Keratinocyte (primary cell): ENCODE measurements at regions not wholly inside any gene's neighbourhood (a gene's known extent, or its start where the extent isn't known, plus 50 kb on each side); places are given as distances from the start of the nearest gene placed in this dataset.

Experiments used
- EZH2 ChIP-seq: IDR thresholded peaks from one replicate; pipeline ENCODE4 v1.6.1; 2012; ENCODE audit warnings: inconsistent platforms, mild to moderate bottlenecking, low read length, moderate library complexity
- TF ChIP-seq, protein P1 (sequence below), 3 experiments: IDR thresholded peaks in 1 of 3; conservative IDR thresholded peaks in 1 of 3; optimal IDR thresholded peaks in 1 of 3; 2 replicates in 2 of 3; 3 replicates in 1 of 3; pipeline versions ENCODE3 to v1.5.1; 2011; ENCODE audit warnings: low read length in 3 of 3, mild to moderate bottlenecking in 3 of 3, moderate library complexity in 2 of 3, control low read depth in 1 of 3, inconsistent platforms in 1 of 3; ENCODE audit not compliant: insufficient read depth in 2 of 3; ENCODE audit errors: extremely low read depth in 1 of 3

DNA sequence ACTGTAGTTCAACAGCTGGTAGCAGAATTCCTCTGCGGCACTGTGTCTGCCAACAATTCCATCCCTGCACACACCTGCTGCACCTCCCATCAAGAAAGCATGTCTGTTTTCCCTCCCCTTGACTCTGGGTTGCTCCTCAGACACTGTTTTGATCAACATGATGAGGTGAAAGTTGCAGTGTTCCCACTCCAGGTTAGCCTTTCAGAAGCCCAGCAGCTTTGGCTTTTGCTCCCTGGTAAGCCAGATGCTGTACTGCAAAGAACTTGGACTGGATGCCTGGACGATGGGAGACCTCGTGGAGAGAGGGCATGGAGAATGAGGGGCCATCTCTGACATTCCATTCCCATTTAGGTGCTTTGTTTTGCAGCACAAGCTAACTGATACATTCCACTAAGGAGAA lies 79.1 kb upstream of the MAFB start:
- no peak for TF ChIP-seq EZH2
- TF ChIP-seq, protein P1, sequence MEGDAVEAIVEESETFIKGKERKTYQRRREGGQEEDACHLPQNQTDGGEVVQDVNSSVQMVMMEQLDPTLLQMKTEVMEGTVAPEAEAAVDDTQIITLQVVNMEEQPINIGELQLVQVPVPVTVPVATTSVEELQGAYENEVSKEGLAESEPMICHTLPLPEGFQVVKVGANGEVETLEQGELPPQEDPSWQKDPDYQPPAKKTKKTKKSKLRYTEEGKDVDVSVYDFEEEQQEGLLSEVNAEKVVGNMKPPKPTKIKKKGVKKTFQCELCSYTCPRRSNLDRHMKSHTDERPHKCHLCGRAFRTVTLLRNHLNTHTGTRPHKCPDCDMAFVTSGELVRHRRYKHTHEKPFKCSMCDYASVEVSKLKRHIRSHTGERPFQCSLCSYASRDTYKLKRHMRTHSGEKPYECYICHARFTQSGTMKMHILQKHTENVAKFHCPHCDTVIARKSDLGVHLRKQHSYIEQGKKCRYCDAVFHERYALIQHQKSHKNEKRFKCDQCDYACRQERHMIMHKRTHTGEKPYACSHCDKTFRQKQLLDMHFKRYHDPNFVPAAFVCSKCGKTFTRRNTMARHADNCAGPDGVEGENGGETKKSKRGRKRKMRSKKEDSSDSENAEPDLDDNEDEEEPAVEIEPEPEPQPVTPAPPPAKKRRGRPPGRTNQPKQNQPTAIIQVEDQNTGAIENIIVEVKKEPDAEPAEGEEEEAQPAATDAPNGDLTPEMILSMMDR (optimal IDR thresholded peaks at IDR 0.05 in 1 of 3, IDR thresholded peaks at IDR 0.05 in 1 of 3, conservative IDR thresholded peaks at IDR 0.05 in 1 of 3; ENCODE audit: extremely low read depth in 1 of 3, insufficient read depth in 2 of 3, low read length in 3 of 3) = no peak
